CD4-positive, CD25-positive, alpha-beta regulatory T cell (primary cell): ENCODE measurements at regions not wholly inside any gene's neighbourhood (a gene's known extent, or its start where the extent isn't known, plus 50 kb on each side); places are given as distances from the start of the nearest gene placed in this dataset.
"Not testable (repeated sequence)": the region's sequence is repeated elsewhere in the genome, so short reads cannot be mapped to it uniquely, and the experiment has no call there.

Experiments used
- ATAC-seq, 2 donors: fragments of 150-1000 bp; cut with Tn5 transposase; one replicate each; pipeline ENCODE4 v1.10.0; 2021; ENCODE audit warnings: low read depth in 2 of 2, moderate number of reproducible peaks in 2 of 2, moderate library complexity in 1 of 2
- DNase-seq, 3 donors: peaks; one replicate each; pipeline versions ENCODE4 v3.0.0 to v3.0.0-alpha.2; 2012 to 2022; ENCODE audit warnings: mixed read lengths in 1 of 3
- H3K27ac ChIP-seq: one replicate; pipeline ENCODE4 v1.7.0; 2013; ENCODE audit warnings: mild to moderate bottlenecking, low read length; ENCODE audit not compliant: insufficient read depth, poor library complexity, severe bottlenecking
- H3K27me3 ChIP-seq: one replicate; pipeline ENCODE4 v1.7.0; 2013; ENCODE audit warnings: low read length; ENCODE audit not compliant: control insufficient read depth, insufficient read depth
- H3K36me3 ChIP-seq: one replicate; pipeline ENCODE4 v1.7.0; 2013; ENCODE audit warnings: mild to moderate bottlenecking, low read length, moderate library complexity; ENCODE audit not compliant: control insufficient read depth, insufficient read depth
- H3K4me1 ChIP-seq: 2 replicates; pipeline ENCODE4 v1.7.0; 2013; ENCODE audit warnings: mild to moderate bottlenecking, low read length; ENCODE audit not compliant: insufficient read depth, control insufficient read depth, poor library complexity, severe bottlenecking
- H3K4me3 ChIP-seq: one replicate; pipeline ENCODE4 v1.7.0; 2013; ENCODE audit warnings: low read depth, mild to moderate bottlenecking, low read length, moderate library complexity
- H3K9me3 ChIP-seq, 2 experiments: 1 replicate in 1 of 2; 2 replicates in 1 of 2; pipeline ENCODE4 v1.7.0; 2013; ENCODE audit warnings: low read length in 2 of 2, mild to moderate bottlenecking in 1 of 2, moderate library complexity in 1 of 2; ENCODE audit not compliant: control insufficient read depth in 2 of 2
- H3K27ac Mint-ChIP-seq, 3 donors: one replicate each; pipeline ENCODE4 v1.8.0; 2020 to 2022; ENCODE audit warnings: mild to moderate bottlenecking in 3 of 3, mixed read lengths in 3 of 3, moderate library complexity in 2 of 3
- H3K27me3 Mint-ChIP-seq: one replicate; pipeline ENCODE4 v1.8.0; 2022; ENCODE audit warnings: mild to moderate bottlenecking, mixed read lengths
- H3K36me3 Mint-ChIP-seq: one replicate; pipeline ENCODE4 v1.8.0; 2020; ENCODE audit warnings: mixed read lengths
- H3K4me1 Mint-ChIP-seq, 4 donors: one replicate each; pipeline ENCODE4 v1.8.0; 2020 to 2022; ENCODE audit warnings: mixed read lengths in 4 of 4, mild to moderate bottlenecking in 1 of 4
- H3K4me3 Mint-ChIP-seq, 4 donors: one replicate each; pipeline ENCODE4 v1.8.0; 2020 to 2022; ENCODE audit warnings: mild to moderate bottlenecking in 4 of 4, mixed read lengths in 4 of 4, moderate library complexity in 3 of 4
- H3K9me3 Mint-ChIP-seq, 7 donors: one replicate each; pipeline ENCODE4 v1.8.0; 2020 to 2022; ENCODE audit warnings: mixed read lengths in 7 of 7, mild to moderate bottlenecking in 3 of 7, moderate library complexity in 2 of 7

DNA sequence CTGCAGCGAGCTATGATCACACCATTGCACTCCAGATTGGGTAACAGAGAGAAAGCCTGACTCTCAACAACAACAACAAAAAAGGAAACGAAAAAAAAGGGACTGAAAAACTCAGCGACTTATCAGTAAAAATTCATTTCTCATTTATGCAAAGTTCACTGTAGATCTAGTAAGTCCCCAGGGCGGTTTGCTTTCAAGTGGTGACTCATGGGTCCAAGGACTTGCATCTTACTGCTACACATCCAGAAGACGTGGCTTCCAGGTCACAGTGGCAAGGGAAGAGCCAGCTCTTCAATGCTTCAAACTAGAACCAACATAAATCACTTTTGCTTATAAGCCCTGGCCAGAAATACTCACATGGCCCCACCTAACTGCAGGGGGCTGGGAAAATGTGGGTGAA is 178.3 kb upstream of the AUTS2 start:
- Mint-ChIP-seq H3K27ac (no peak overlapping the region), H3K27me3 (no peaks in the 10 kb centered on the region), H3K4me3 (no peak overlapping the region), H3K9me3 (peaks cover 0 to 24% (median 9%) of the 10 kb centered on the region in 7 donors), H3K4me1 (no peaks in the 10 kb centered on the region), H3K36me3 (no peaks in the 10 kb centered on the region)
- H3K4me3 ChIP-seq = no peak overlapping the region
- H3K27ac ChIP-seq = no peak overlapping the region
- DNase-seq (no peak), ATAC-seq (no peak)
- H3K36me3 ChIP-seq = no peaks in the 10 kb centered on the region
- no peaks in the 10 kb centered on the region for H3K27me3 ChIP-seq
- peaks cover 0 to 4% of the 10 kb centered on the region in 2 experiments for H3K9me3 ChIP-seq
- no peaks in the 10 kb centered on the region for H3K4me1 ChIP-seq

DNA sequence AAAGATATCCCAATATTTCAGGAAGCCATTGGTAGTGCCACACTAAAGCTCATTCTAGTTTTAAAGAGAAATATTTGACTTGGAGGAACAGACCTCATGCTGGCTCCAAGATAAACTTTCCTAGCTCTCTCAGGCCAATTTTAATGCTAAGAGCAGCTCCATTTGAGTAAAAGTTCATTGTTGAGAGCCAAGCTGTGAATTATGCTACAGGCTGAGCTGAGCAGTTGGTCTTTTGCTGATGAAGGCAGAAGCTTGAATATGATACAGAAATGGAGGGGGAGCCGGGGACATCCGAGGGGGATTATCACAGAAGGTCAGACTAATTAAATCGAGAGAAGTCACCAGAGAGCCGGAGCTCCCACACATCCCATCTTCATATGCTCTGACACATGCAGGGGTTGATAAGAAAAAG is 175.7 kb upstream of the AUTS2 start:
- H3K27ac Mint-ChIP-seq = no peak overlapping the region
- H3K4me1 Mint-ChIP-seq = no peaks in the 10 kb centered on the region
- Histone ChIP-seq H3K27me3 (no peaks in the 10 kb centered on the region), H3K27ac (no peak overlapping the region), H3K36me3 (no peaks in the 10 kb centered on the region), H3K4me1 (no peaks in the 10 kb centered on the region), H3K9me3 (peaks cover 0 to 8% of the 10 kb centered on the region in 2 experiments), H3K4me3 (no peak overlapping the region)
- H3K27me3 Mint-ChIP-seq = no peaks in the 10 kb centered on the region
- H3K9me3 Mint-ChIP-seq = peaks cover 0 to 16% (median 10%) of the 10 kb centered on the region in 7 donors
- no peak for DNase-seq
- no peak for ATAC-seq
- no peaks in the 10 kb centered on the region for H3K36me3 Mint-ChIP-seq
- no peak overlapping the region for H3K4me3 Mint-ChIP-seq

DNA sequence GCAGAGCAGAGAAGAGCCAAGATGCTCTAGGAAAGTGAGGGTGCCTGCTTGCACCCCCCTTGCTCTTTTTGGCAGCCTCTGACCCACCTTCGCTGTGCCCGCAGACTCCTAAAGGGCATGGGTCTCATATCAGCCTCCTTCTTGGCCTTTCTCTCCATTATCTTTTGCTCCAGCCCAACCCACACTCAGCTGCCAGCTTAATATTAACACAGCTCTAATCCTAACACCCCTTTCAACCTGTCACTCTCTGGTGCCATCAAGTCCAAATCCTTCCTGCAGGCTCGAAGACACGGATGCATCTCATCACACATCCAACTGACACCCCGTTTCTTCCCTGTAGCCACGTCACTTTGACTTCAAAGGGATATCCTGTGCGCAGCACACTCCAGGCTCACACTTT is 171.6 kb upstream of the AUTS2 start:
- DNase-seq = no peak
- Mint-ChIP-seq H3K4me1 (no peaks in the 10 kb centered on the region), H3K27me3 (no peaks in the 10 kb centered on the region), H3K4me3 (peak overlapping the region in 1 of 4 donors; percentile 51), H3K27ac (no peak overlapping the region), H3K9me3 (peaks cover 0 to 13% (median 6%) of the 10 kb centered on the region in 7 donors), H3K36me3 (no peaks in the 10 kb centered on the region)
- ATAC-seq = no peak
- no peaks in the 10 kb centered on the region for H3K36me3 ChIP-seq
- H3K4me1 ChIP-seq = no peaks in the 10 kb centered on the region
- H3K27me3 ChIP-seq = no peaks in the 10 kb centered on the region
- no peak overlapping the region for H3K27ac ChIP-seq
- H3K9me3 ChIP-seq = peaks cover 0 to 13% of the 10 kb centered on the region in 2 experiments
- H3K4me3 ChIP-seq = no peak overlapping the region

DNA sequence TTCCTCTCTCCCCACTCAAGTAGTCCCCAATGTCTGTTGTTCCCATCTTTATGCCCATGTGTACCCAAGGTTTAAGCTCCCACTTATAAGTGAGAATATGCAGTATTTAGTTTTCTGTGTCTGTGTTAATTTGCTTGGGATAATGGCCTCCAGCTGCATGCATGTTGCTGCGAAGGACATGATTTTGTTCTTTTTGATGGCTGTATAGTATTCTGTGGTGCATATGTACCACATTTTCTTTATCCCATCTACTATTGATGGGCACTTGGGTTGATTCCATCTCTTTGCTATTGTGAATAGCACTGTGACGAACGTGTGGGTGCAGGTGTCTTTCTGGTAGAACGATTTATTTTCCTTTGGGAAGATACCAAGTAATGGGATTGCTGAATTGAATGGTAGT is 170.2 kb upstream of the AUTS2 start:
- Histone ChIP-seq H3K36me3 (no peaks in the 10 kb centered on the region), H3K27me3 (no peaks in the 10 kb centered on the region), H3K4me1 (no peaks in the 10 kb centered on the region), H3K27ac (no peak overlapping the region), H3K4me3 (no peak overlapping the region), H3K9me3 (peaks cover 0 to 13% of the 10 kb centered on the region in 2 experiments)
- Mint-ChIP-seq H3K27ac (peak overlapping the region in 1 of 3 donors; percentile 49), H3K27me3 (no peaks in the 10 kb centered on the region), H3K36me3 (no peaks in the 10 kb centered on the region), H3K4me1 (no peaks in the 10 kb centered on the region), H3K9me3 (peaks cover 0 to 8% (median 4%) of the 10 kb centered on the region in 7 donors), H3K4me3 (no peak overlapping the region)
- no peak for ATAC-seq
- DNase-seq = no peak

DNA sequence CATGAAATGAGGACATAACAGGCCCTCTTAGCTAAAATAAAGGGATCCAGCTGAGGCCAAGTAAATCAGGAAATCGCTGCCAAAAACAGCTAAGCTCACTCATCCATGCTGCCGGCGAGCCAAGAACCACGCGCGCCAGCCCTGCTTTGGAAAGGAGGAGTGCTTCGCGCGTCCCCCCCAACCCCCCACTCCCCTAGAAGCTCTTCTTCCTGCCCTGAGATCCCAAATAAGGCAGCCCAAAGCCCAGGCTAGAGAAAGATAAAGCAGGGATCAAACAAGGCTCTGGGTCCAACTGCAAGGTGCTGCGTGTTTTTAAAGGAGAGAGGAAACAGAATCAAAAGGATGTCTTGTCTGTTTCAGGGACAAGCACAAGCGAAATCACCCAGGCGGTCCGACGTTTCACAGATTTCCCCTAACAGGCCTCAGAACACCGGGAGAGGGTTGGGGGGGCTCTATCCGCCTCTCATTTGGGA is 168.3 kb upstream of the AUTS2 start:
- H3K4me3 ChIP-seq = no peak overlapping the region
- H3K27ac ChIP-seq = no peak overlapping the region
- H3K27ac Mint-ChIP-seq = no peak overlapping the region
- H3K36me3 ChIP-seq = no peaks in the 10 kb centered on the region
- H3K4me1 Mint-ChIP-seq = no peaks in the 10 kb centered on the region
- H3K36me3 Mint-ChIP-seq = no peaks in the 10 kb centered on the region
- DNase-seq = no peak
- H3K27me3 Mint-ChIP-seq = no peaks in the 10 kb centered on the region
- H3K9me3 ChIP-seq = peaks cover 0 to 13% of the 10 kb centered on the region in 2 experiments
- no peak for ATAC-seq
- H3K9me3 Mint-ChIP-seq = peaks cover 0 to 11% (median 6%) of the 10 kb centered on the region in 7 donors
- H3K27me3 ChIP-seq = no peaks in the 10 kb centered on the region
- no peaks in the 10 kb centered on the region for H3K4me1 ChIP-seq
- H3K4me3 Mint-ChIP-seq = no peak overlapping the region

DNA sequence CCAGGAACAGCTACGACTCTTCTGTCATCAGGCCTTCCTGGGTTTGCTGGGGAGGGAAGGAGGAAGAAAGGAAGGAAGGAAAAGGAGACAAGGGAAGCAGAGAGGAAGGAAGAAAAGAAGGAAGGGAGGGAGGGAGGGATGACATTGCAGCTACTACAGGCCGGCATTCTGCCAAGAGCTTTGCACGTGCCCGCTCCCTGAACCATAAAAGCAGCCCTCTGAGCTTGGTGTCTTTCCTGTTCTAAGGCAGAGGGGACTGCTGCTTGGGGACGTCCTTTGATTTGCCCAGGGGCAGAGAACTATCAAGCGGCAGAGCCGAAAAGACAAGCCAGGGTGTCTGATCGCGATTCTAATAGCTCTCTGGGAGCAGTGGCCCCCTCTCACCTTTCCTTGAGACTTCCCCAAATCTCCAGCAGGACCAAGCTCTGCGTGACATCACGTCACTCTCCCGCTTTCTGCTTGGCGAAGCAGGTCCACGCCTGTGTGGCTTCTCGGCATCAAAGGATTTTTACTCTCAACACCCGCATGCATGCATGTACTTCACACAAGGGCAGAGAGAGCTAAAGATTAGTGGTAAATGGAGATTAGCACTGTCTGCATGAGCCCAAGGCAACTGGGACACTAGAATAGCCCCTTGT is 167.8 kb upstream of the AUTS2 start:
- DNase-seq (no peak), ATAC-seq (no peak)
- Mint-ChIP-seq H3K27ac (no peak overlapping the region), H3K9me3 (peaks cover 0 to 11% (median 4%) of the 10 kb centered on the region in 7 donors), H3K36me3 (no peaks in the 10 kb centered on the region), H3K4me1 (no peaks in the 10 kb centered on the region), H3K27me3 (no peaks in the 10 kb centered on the region), H3K4me3 (no peak overlapping the region)
- Histone ChIP-seq H3K4me3 (no peak overlapping the region), H3K27ac (no peak overlapping the region), H3K27me3 (no peaks in the 10 kb centered on the region), H3K4me1 (no peaks in the 10 kb centered on the region), H3K36me3 (no peaks in the 10 kb centered on the region), H3K9me3 (peaks cover 0 to 13% of the 10 kb centered on the region in 2 experiments)

DNA sequence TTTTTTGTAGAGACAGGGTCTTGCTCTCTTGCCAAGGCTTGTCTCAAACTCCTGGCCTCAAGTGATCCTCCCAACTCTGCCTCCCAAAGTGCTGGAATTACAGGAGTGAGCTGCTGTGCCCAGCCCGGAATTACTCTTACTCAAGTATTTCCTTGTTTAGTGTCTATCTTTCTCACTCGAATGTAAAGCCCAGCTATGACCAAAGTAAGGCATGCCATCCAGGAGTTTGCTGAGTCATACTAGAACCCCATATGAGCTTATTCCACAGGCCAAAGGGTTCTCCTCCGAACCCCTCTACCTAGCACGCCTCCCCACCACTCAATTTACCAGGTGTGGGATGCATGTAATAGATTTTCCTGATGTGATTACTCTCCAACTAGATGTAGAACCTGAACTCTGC is 166.6 kb upstream of the AUTS2 start:
- H3K27me3 ChIP-seq = no peaks in the 10 kb centered on the region
- no peak overlapping the region for H3K27ac ChIP-seq
- H3K36me3 Mint-ChIP-seq = no peaks in the 10 kb centered on the region
- no peaks in the 10 kb centered on the region for H3K27me3 Mint-ChIP-seq
- DNase-seq = no peak
- peaks cover 0 to 11% of the 10 kb centered on the region in 2 experiments for H3K9me3 ChIP-seq
- no peaks in the 10 kb centered on the region for H3K36me3 ChIP-seq
- no peak overlapping the region for H3K4me3 Mint-ChIP-seq
- no peak overlapping the region for H3K4me3 ChIP-seq
- no peaks in the 10 kb centered on the region for H3K4me1 ChIP-seq
- H3K27ac Mint-ChIP-seq = no peak overlapping the region
- peaks cover 0 to 11% (median 6%) of the 10 kb centered on the region in 7 donors for H3K9me3 Mint-ChIP-seq
- no peak for ATAC-seq
- H3K4me1 Mint-ChIP-seq = no peaks in the 10 kb centered on the region

DNA sequence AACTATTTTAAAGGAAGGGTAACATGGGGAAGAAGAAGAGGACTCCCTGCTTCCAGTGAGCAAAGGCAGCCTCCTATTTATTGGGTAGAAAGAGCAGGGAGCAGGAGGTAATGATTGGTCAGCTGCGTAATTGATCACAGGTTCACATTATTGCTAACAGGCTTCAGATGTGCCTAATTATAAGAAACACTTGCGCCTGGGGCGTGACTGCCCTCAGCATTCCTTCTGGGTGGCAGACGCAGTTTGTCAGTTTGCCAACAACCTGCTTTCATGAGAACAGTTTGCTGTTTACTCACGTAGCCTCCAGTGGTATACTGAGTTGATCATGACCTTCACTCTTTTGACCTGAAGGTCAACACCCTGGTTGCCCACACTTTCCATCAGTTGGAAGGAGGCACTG is 166.0 kb upstream of the AUTS2 start:
- not testable (repeated sequence) for H3K36me3 Mint-ChIP-seq, ATAC-seq, DNase-seq, H3K27ac Mint-ChIP-seq, H3K4me1 ChIP-seq, H3K4me1 Mint-ChIP-seq, H3K27me3 Mint-ChIP-seq, H3K4me3 ChIP-seq, H3K36me3 ChIP-seq, H3K27ac ChIP-seq, H3K4me3 Mint-ChIP-seq, H3K27me3 ChIP-seq, H3K9me3 ChIP-seq
- peaks cover 0 to 10% (median 7%) of the 10 kb centered on the region in 7 donors for H3K9me3 Mint-ChIP-seq
